ENCODE measurements at regions not wholly inside any gene's neighbourhood (a gene's known extent, or its start where the extent isn't known, plus 50 kb on each side); places are given as distances from the start of the nearest gene placed in this dataset.

GRCh38 chr1:48069662-48070395 is 72.6 kb upstream of the TRABD2B start:
- H3K27ac ChIP-seq (ENCODE audit: extremely low read depth, low read depth, low read length) = no peak overlapping the region
- no peak for FAIRE-seq
- POLR2A ChIA-PET = no interaction called here
- in situ Hi-C loops (cut with MboI) = no loop called here
- no peaks in the 10 kb centered on the region for H3K4me1 ChIP-seq (replicated peaks in 1 of 2; ENCODE audit: control insufficient read depth in 2 of 2, insufficient read depth in 2 of 2, low read length in 2 of 2)
- CTCF ChIA-PET (ENCODE audit: low intra/inter-chr PET ratio) = no interaction called here
- H2AFZ ChIP-seq (ENCODE audit: low read depth, low read length) = no peak overlapping the region
- H4K20me1 ChIP-seq (replicated peaks; ENCODE audit: control insufficient read depth, insufficient read depth, low read length) = no peaks in the 10 kb centered on the region
- TF ChIP-seq ZBTB43 (CRISPR knock-in tag; IDR thresholded peaks at IDR 0.05) (no peak), SREBF1 (IDR thresholded peaks at IDR 0.05; ENCODE audit: borderline replicate concordance, low read depth, low read length) (no peak), PHF20 (IDR thresholded peaks at IDR 0.05; ENCODE audit: partially characterized antibody) (no peak), BRCA1 (IDR thresholded peaks at IDR 0.05) (no peak), BRCA1 (CRISPR knock-in tag; IDR thresholded peaks at IDR 0.05) (no peak), CREBBP (IDR thresholded peaks at IDR 0.05; ENCODE audit: low read depth, low read length) (no peak), BRD9 (IDR thresholded peaks at IDR 0.05; ENCODE audit: low read depth, partially characterized antibody) (no peak), RAD21 (CRISPR knock-in tag; conservative IDR thresholded peaks at IDR 0.05 in 1 of 2, IDR thresholded peaks at IDR 0.05 in 1 of 2) (no peak), FOXO4 (CRISPR knock-in tag; IDR thresholded peaks at IDR 0.05) (no peak)
- no peaks in the 10 kb centered on the region for H3K9me3 ChIP-seq (replicated peaks; ENCODE audit: control insufficient read depth, insufficient read depth, low read depth, low read length)
- H3K9ac ChIP-seq (ENCODE audit: insufficient read depth in 1 of 2, low read depth in 2 of 2, low read length in 2 of 2) = no peak overlapping the region
- H3K4me2 ChIP-seq (ENCODE audit: insufficient read depth, low read length) = no peak overlapping the region
- intact Hi-C loops (cut with micrococcal nuclease) = no loop called here
- 0 out of 5 replicates have a peak, but pooled peaks cover 0 to 4% of the 10 kb centered on the region in 2 experiments for H3K27me3 ChIP-seq (ENCODE audit: control insufficient read depth in 2 of 2, insufficient read depth in 2 of 2, low read length in 2 of 2)
- ATAC-seq = no peak
- H3K36me3 ChIP-seq (ENCODE audit: control insufficient read depth, insufficient read depth, low read length) = no peaks in the 10 kb centered on the region
- no peaks in the 10 kb centered on the region for H3K79me2 ChIP-seq (ENCODE audit: control insufficient read depth, insufficient read depth, low read length)
- no peaks in the 10 kb centered on the region for H3K9me1 ChIP-seq (ENCODE audit: control insufficient read depth, insufficient read depth, low read length)
- no peak for DNase-seq (ENCODE audit: extremely low read depth in 1 of 4, low spot score in 3 of 4)
- WGBS (ENCODE audit: insufficient coverage, low coverage, missing lambda C conversion rate) = 2% methylated on average over 7 of the region's 7 CpGs
- BruUV-seq (replicated peaks) = no TSS peak
- no peak overlapping the region for H3K4me3 ChIP-seq

Measured in K562 (cell line).